Testis (tissue), 2 donors: ENCODE measurements at regions not wholly inside any gene's neighbourhood (a gene's known extent, or its start where the extent isn't known, plus 50 kb on each side); places are given as distances from the start of the nearest gene placed in this dataset.

Experiments
- DNase-seq: peaks from one replicate; pipeline ENCODE4 v3.0.0-alpha.2; 2019
- H3K27ac ChIP-seq, 2 donors: fragments of 200-600 bp; sonication (generic); one replicate each; pipeline ENCODE4 v1.5.1; 2019
- H3K27me3 ChIP-seq: fragments of 200-600 bp; sonication (generic); one replicate; pipeline ENCODE4 v1.5.1; 2019
- H3K36me3 ChIP-seq: fragments of 200-600 bp; sonication (generic); one replicate; pipeline ENCODE4 v1.5.1; 2017; ENCODE audit warnings: low read depth; ENCODE audit errors: missing control alignments
- H3K4me1 ChIP-seq: fragments of 200-600 bp; sonication (generic); one replicate; pipeline ENCODE4 v1.5.1; 2019
- H3K4me3 ChIP-seq, 2 donors: fragments of 200-600 bp; sonication (generic); one replicate each; pipeline ENCODE4 v1.5.1; 2017 to 2019
- H3K9me3 ChIP-seq: fragments of 200-600 bp; sonication (generic); one replicate; pipeline ENCODE4 v1.5.1; 2017
- CTCF ChIP-seq, 3 experiments: fragments of 450-650 bp in 2 of 3; fragments of 200-600 bp in 1 of 3; sonication (generic) in 1 of 3; IDR thresholded peaks; one replicate each; pipeline ENCODE4 v1.5.1; 2016 to 2019; ENCODE audit warnings: antibody characterized with exemption in 3 of 3, mild to moderate bottlenecking in 2 of 3, moderate library complexity in 1 of 3
- POLR2A ChIP-seq: fragments of 450-650 bp; IDR thresholded peaks from one replicate; pipeline ENCODE4 v1.6.1; 2017; ENCODE audit warnings: antibody characterized with exemption, mild to moderate bottlenecking, moderate library complexity
- WGBS, 2 donors: methylation state at CpG; one replicate each; pipeline ENCODE4 v1.1.5; 2018; 5-methylcytosine and 5-hydroxymethylcytosine counted together
- intact Hi-C: fragments of 100-400 bp; cut with DNase I; formaldehyde crosslinking; loops from one replicate; pipeline ENCODE4 v1.15.1; 2023; ENCODE audit warnings: low total_unique reads

- H3K4me1 ChIP-seq: no peaks in the 10 kb centered on the region
- H3K4me3 ChIP-seq: no peak overlapping the region
- no peaks in the 10 kb centered on the region for H3K27me3 ChIP-seq
- 66 to 71% methylated on average over 3 of the region's 3 CpGs for WGBS, 2 donors
- no peak overlapping the region for H3K27ac ChIP-seq
- no peaks in the 10 kb centered on the region for H3K9me3 ChIP-seq
- no peak for DNase-seq
- no peaks in the 10 kb centered on the region for H3K36me3 ChIP-seq
- intact Hi-C loops: no loop called here
- no peak for TF ChIP-seq POLR2A
- TF ChIP-seq CTCF (IDR thresholded peaks at IDR 0.05): no peak
Observed at GRCh38 chrX:136975684-136976470, 57.9 kb downstream of the GPR101 start.

GRCh38 chrX:136967966-136968365 lies 65.8 kb downstream of the GPR101 start:
- no peak for DNase-seq
- H3K27ac ChIP-seq: no peak overlapping the region
- intact Hi-C loops: no loop called here
- no peaks in the 10 kb centered on the region for H3K36me3 ChIP-seq
- no peak overlapping the region for H3K4me3 ChIP-seq
- H3K9me3 ChIP-seq: no peaks in the 10 kb centered on the region
- H3K27me3 ChIP-seq: no peaks in the 10 kb centered on the region
- TF ChIP-seq CTCF (IDR thresholded peaks at IDR 0.05): no peak
- no peak for TF ChIP-seq POLR2A
- WGBS, 2 donors: 94% methylated on average over 4 of the region's 4 CpGs
- no peaks in the 10 kb centered on the region for H3K4me1 ChIP-seq

GRCh38 chrX:136963973-136964372 lies 69.8 kb downstream of the GPR101 start:
- TF ChIP-seq CTCF (IDR thresholded peaks at IDR 0.05) (no peak), POLR2A (no peak)
- no peak for DNase-seq
- Histone ChIP-seq H3K4me1 (no peaks in the 10 kb centered on the region), H3K9me3 (no peaks in the 10 kb centered on the region), H3K27me3 (no peaks in the 10 kb centered on the region), H3K4me3 (no peak overlapping the region), H3K36me3 (no peaks in the 10 kb centered on the region), H3K27ac (no peak overlapping the region)
- WGBS, 2 donors: 45 to 75% methylated on average over 4 of the region's 4 CpGs
- intact Hi-C loops: no loop called here

- 51 to 52% methylated on average over 4 of the region's 4 CpGs for WGBS, 2 donors
- no peaks in the 10 kb centered on the region for H3K4me1 ChIP-seq
- H3K4me3 ChIP-seq: no peak overlapping the region
- H3K27ac ChIP-seq: no peak overlapping the region
- no peaks in the 10 kb centered on the region for H3K9me3 ChIP-seq
- intact Hi-C loops: no loop called here
- H3K36me3 ChIP-seq: no peaks in the 10 kb centered on the region
- no peak for DNase-seq
- TF ChIP-seq POLR2A (no peak), CTCF (IDR thresholded peaks at IDR 0.05) (no peak)
- H3K27me3 ChIP-seq: no peaks in the 10 kb centered on the region
Observed at GRCh38 chrX:136961594-136962135, 72.1 kb downstream of the GPR101 start.

- intact Hi-C loops: no loop called here
- Histone ChIP-seq H3K4me1 (no peaks in the 10 kb centered on the region), H3K27ac (no peak overlapping the region), H3K4me3 (no peak overlapping the region), H3K9me3 (no peaks in the 10 kb centered on the region), H3K27me3 (no peaks in the 10 kb centered on the region), H3K36me3 (no peaks in the 10 kb centered on the region)
- TF ChIP-seq POLR2A (no peak), CTCF (IDR thresholded peaks at IDR 0.05) (peak in 1 of 3 experiments; percentile 5)
- 8 to 23% methylated on average over 4 of the region's 4 CpGs for WGBS, 2 donors
- DNase-seq: no peak
Observed at GRCh38 chrX:136954930-136955329, 74.4 kb upstream of the RBMX start.
